Fibroblast of the aortic adventitia (primary cell): ENCODE measurements at regions not wholly inside any gene's neighbourhood (a gene's known extent, or its start where the extent isn't known, plus 50 kb on each side); places are given as distances from the start of the nearest gene placed in this dataset.

ENCODE experiments used
- DNase-seq: peaks from one replicate; pipeline ENCODE4 v3.0.0-alpha.2; 2010; ENCODE audit warnings: low read depth
- H3K4me3 ChIP-seq: 2 replicates; pipeline ENCODE4 v1.5.1; 2011; ENCODE audit warnings: low read depth, mild to moderate bottlenecking, control low read depth, low read length, moderate library complexity
- CTCF ChIP-seq: IDR thresholded peaks from 2 replicates; pipeline ENCODE4 v1.5.1; 2011; ENCODE audit warnings: mild to moderate bottlenecking, low read length, control low read depth, inconsistent platforms; ENCODE audit not compliant: insufficient read depth

GRCh38 chr2:176844461-176844860 is 368.1 kb upstream of the HNRNPA3 start:
- no peak for DNase-seq
- no peak overlapping the region for H3K4me3 ChIP-seq
- TF ChIP-seq CTCF: no peak

GRCh38 chr2:176845718-176846117 is 366.9 kb upstream of the HNRNPA3 start:
- H3K4me3 ChIP-seq: no peak overlapping the region
- DNase-seq: no peak
- TF ChIP-seq CTCF: no peak

- DNase-seq: no peak
- TF ChIP-seq CTCF: no peak
- H3K4me3 ChIP-seq: no peak overlapping the region
These were observed 365.0 kb upstream of the HNRNPA3 start for GRCh38 chr2:176847575-176847974.

GRCh38 chr2:176848844-176849243 is 363.8 kb upstream of the HNRNPA3 start:
- no peak for DNase-seq
- TF ChIP-seq CTCF: no peak
- H3K4me3 ChIP-seq: no peak overlapping the region

GRCh38 chr2:176851200-176851888 is 361.2 kb upstream of the HNRNPA3 start:
- no peak for DNase-seq
- no peak overlapping the region for H3K4me3 ChIP-seq
- TF ChIP-seq CTCF: no peak

- H3K4me3 ChIP-seq: no peak overlapping the region
- no peak for DNase-seq
- no peak for TF ChIP-seq CTCF
These were observed 360.6 kb upstream of the HNRNPA3 start for GRCh38 chr2:176851889-176852483.

- no peak for TF ChIP-seq CTCF
- H3K4me3 ChIP-seq: no peak overlapping the region
- DNase-seq: no peak
These were observed 359.9 kb upstream of the HNRNPA3 start for GRCh38 chr2:176852667-176853066.
